CD4-positive, CD25-positive, alpha-beta regulatory T cell (primary cell): ENCODE measurements at regions not wholly inside any gene's neighbourhood (a gene's known extent, or its start where the extent isn't known, plus 50 kb on each side); places are given as distances from the start of the nearest gene placed in this dataset.
"Not testable (repeated sequence)": the region's sequence is repeated elsewhere in the genome, so short reads cannot be mapped to it uniquely, and the experiment has no call there.

Source experiments
- ATAC-seq, 2 donors: fragments of 150-1000 bp; cut with Tn5 transposase; one replicate each; pipeline ENCODE4 v1.10.0; 2021; ENCODE audit warnings: low read depth in 2 of 2, moderate number of reproducible peaks in 2 of 2, moderate library complexity in 1 of 2
- DNase-seq, 3 donors: peaks; one replicate each; pipeline versions ENCODE4 v3.0.0 to v3.0.0-alpha.2; 2012 to 2022; ENCODE audit warnings: mixed read lengths in 1 of 3
- H3K27ac ChIP-seq: one replicate; pipeline ENCODE4 v1.7.0; 2013; ENCODE audit warnings: mild to moderate bottlenecking, low read length; ENCODE audit not compliant: insufficient read depth, poor library complexity, severe bottlenecking
- H3K27me3 ChIP-seq: one replicate; pipeline ENCODE4 v1.7.0; 2013; ENCODE audit warnings: low read length; ENCODE audit not compliant: control insufficient read depth, insufficient read depth
- H3K36me3 ChIP-seq: one replicate; pipeline ENCODE4 v1.7.0; 2013; ENCODE audit warnings: mild to moderate bottlenecking, low read length, moderate library complexity; ENCODE audit not compliant: control insufficient read depth, insufficient read depth
- H3K4me1 ChIP-seq: 2 replicates; pipeline ENCODE4 v1.7.0; 2013; ENCODE audit warnings: mild to moderate bottlenecking, low read length; ENCODE audit not compliant: insufficient read depth, control insufficient read depth, poor library complexity, severe bottlenecking
- H3K4me3 ChIP-seq: one replicate; pipeline ENCODE4 v1.7.0; 2013; ENCODE audit warnings: low read depth, mild to moderate bottlenecking, low read length, moderate library complexity
- H3K9me3 ChIP-seq, 2 experiments: 1 replicate in 1 of 2; 2 replicates in 1 of 2; pipeline ENCODE4 v1.7.0; 2013; ENCODE audit warnings: low read length in 2 of 2, mild to moderate bottlenecking in 1 of 2, moderate library complexity in 1 of 2; ENCODE audit not compliant: control insufficient read depth in 2 of 2
- H3K27ac Mint-ChIP-seq, 3 donors: one replicate each; pipeline ENCODE4 v1.8.0; 2020 to 2022; ENCODE audit warnings: mild to moderate bottlenecking in 3 of 3, mixed read lengths in 3 of 3, moderate library complexity in 2 of 3
- H3K27me3 Mint-ChIP-seq: one replicate; pipeline ENCODE4 v1.8.0; 2022; ENCODE audit warnings: mild to moderate bottlenecking, mixed read lengths
- H3K36me3 Mint-ChIP-seq: one replicate; pipeline ENCODE4 v1.8.0; 2020; ENCODE audit warnings: mixed read lengths
- H3K4me1 Mint-ChIP-seq, 4 donors: one replicate each; pipeline ENCODE4 v1.8.0; 2020 to 2022; ENCODE audit warnings: mixed read lengths in 4 of 4, mild to moderate bottlenecking in 1 of 4
- H3K4me3 Mint-ChIP-seq, 4 donors: one replicate each; pipeline ENCODE4 v1.8.0; 2020 to 2022; ENCODE audit warnings: mild to moderate bottlenecking in 4 of 4, mixed read lengths in 4 of 4, moderate library complexity in 3 of 4
- H3K9me3 Mint-ChIP-seq, 7 donors: one replicate each; pipeline ENCODE4 v1.8.0; 2020 to 2022; ENCODE audit warnings: mixed read lengths in 7 of 7, mild to moderate bottlenecking in 3 of 7, moderate library complexity in 2 of 7

DNA sequence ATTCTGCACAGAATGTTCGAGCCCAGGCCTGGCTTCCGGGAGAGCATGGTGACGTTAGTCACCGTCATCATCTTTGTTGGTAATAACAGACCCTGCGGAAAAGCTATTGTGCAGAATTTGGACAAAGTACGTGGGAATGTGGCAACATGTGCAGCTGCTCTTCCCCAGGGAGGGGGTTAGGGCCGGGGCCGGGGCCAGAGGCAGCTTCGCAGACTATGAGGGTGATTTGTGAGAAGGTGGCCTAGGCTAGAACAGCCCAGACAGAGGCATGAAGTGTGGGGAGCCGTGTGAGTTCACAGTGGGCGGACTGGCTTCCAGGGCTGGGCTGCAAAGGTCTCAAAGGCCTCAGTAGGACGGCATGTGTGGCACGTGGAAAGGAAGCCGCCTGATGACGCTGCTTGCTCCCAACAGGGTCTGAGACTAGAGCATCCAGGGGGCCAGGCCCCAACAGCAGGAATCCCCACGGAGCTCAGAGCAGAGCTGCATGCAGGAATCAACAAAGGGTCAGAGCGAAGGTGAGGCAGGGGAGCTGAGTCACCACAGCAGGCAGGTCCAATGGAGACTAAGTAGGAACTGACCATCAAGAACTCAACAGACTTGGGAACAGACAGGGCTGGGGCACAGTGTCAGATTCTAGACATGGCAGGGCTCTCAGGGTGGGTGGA lies 109.2 kb downstream of the NPIPB11 start:
- H3K27ac ChIP-seq, H3K4me3 ChIP-seq, H3K27me3 ChIP-seq, H3K36me3 ChIP-seq, H3K4me1 ChIP-seq, H3K27me3 Mint-ChIP-seq, H3K9me3 Mint-ChIP-seq, DNase-seq, ATAC-seq, H3K9me3 ChIP-seq, H3K36me3 Mint-ChIP-seq, H3K4me1 Mint-ChIP-seq, H3K4me3 Mint-ChIP-seq: not testable (repeated sequence)
- H3K27ac Mint-ChIP-seq: peak overlapping the region in 1 of 3 donors; percentile 26

DNA sequence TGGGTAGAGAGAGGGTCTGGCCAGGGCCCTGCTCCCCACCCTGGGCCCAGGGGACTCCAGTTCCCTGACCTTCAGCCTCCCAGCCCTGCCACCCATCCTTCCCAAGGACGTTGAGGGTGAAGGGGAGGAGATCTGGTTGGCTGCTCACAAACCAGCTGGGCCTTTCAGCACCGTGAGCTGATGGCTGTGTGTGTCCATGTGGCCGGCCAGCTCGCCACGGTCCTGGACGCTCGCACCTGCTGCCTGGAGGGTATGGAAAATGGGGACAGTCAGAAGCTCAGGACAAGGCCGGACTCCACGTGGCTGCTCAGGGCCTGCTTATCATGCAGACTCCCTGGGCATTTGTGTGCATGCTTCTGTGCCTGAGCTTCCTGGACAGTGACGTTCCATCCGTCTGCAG lies 110.3 kb downstream of the NPIPB11 start:
- DNase-seq, H3K36me3 ChIP-seq, ATAC-seq, H3K36me3 Mint-ChIP-seq, H3K4me3 ChIP-seq, H3K4me1 ChIP-seq, H3K9me3 Mint-ChIP-seq, H3K4me3 Mint-ChIP-seq, H3K27ac Mint-ChIP-seq, H3K27me3 Mint-ChIP-seq, H3K9me3 ChIP-seq, H3K4me1 Mint-ChIP-seq, H3K27me3 ChIP-seq, H3K27ac ChIP-seq: not testable (repeated sequence)

DNA sequence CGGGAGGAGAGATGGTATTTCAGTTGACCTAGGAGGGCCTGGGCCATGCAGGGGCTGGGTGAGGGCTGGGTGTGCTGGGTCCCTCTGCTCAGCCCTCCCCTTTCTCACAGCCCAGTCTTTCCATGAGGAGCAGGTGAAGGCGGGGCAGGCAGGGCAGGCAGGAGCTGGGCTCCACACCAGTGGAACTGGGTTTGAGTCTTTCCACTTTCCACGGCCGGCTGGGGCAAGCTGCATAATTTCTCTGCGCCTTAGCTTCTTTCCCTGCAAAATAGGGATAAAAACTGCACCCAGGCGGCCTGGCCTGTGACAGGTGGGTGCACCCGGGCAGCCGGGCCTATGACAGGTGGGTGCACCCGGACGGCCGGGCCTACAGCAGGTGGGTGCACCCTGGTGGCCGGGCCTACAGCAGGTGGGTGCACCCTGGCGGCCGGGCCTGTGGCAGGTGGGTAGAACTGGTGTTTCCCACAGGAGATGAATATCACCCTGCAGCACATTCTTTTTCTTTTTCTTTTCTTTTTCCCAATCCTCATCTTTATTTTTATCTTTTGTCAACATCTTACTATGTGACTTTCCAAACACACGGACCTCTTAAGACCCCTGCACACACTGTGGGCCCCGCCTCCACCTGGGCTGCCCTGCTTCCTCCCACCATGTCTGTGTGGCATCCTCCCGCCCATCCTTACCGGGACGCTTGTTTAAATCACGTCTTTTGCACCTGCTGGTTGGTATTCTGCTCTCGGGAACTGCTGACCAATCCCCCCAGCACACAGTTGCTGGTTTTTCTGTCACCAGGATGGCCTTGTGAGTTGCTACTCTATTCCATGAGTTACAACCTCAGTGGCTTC lies 111.3 kb downstream of the NPIPB11 start:
- ATAC-seq, H3K4me3 Mint-ChIP-seq, H3K4me1 ChIP-seq, H3K36me3 ChIP-seq, H3K4me3 ChIP-seq, DNase-seq, H3K9me3 ChIP-seq, H3K27ac ChIP-seq, H3K9me3 Mint-ChIP-seq, H3K27ac Mint-ChIP-seq, H3K27me3 ChIP-seq, H3K36me3 Mint-ChIP-seq, H3K27me3 Mint-ChIP-seq: not testable (repeated sequence)
- H3K4me1 Mint-ChIP-seq: peaks cover 0 to 12% (median 4%) of the 10 kb centered on the region in 4 donors

DNA sequence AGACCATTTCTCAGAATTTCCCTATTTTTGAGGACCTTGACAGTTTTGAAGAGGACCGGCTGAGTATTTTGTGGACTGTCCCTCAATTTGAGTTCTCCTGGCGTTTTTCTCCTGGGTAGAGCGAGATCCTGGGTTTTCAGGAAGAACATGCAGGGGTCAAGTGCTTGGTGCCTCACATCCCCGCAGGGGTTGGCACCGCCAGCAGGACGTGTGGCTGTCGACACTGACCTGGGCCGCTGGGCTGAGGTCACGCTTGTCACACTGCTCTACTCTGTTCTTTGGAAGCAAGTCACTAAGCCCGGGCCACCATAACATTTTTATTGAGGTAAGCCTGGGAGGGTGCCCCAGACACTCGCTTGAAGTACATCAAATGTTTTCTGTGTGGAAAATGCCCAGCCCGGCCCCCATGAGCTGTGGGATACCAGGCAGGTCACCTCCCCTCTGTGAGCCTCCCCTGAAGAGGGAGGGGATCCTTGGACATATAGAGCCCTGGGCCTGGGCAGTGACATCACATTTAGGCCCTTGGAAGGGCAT lies 112.0 kb downstream of the NPIPB11 start:
- DNase-seq, H3K4me3 ChIP-seq, H3K9me3 ChIP-seq, H3K27me3 Mint-ChIP-seq, H3K9me3 Mint-ChIP-seq, H3K36me3 ChIP-seq, H3K4me3 Mint-ChIP-seq, H3K27ac ChIP-seq, H3K27me3 ChIP-seq, H3K36me3 Mint-ChIP-seq, H3K4me1 ChIP-seq, ATAC-seq: not testable (repeated sequence)
- H3K4me1 Mint-ChIP-seq: peaks cover 0 to 12% (median 4%) of the 10 kb centered on the region in 4 donors
- H3K27ac Mint-ChIP-seq: peak overlapping the region in 1 of 3 donors; percentile 20

DNA sequence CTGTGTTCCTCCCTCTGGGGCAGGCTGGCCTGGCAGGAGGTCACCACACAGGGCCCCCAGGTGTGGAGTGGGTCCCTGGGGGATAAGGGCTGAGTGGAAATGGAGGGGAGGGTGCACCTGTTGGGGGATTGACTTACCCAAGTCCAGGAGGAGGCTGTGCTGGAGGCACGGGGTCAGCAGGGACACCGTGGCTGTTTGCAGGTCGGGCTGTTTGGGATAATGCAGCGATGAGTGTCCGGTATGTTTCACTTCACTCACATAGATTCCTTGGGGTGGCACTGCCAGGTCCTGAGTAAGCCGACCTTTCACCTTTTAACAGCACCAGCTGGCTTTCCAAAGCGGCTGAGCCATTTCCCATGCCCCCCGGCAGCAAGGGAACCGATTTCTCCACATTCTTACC lies 113.0 kb downstream of the NPIPB11 start:
- H3K4me3 ChIP-seq, ATAC-seq, H3K4me1 ChIP-seq, H3K36me3 ChIP-seq, H3K27me3 Mint-ChIP-seq, H3K36me3 Mint-ChIP-seq, H3K4me3 Mint-ChIP-seq, H3K27ac ChIP-seq, H3K9me3 Mint-ChIP-seq, H3K9me3 ChIP-seq, DNase-seq, H3K27me3 ChIP-seq: not testable (repeated sequence)
- H3K4me1 Mint-ChIP-seq: peaks cover 0 to 12% (median 4%) of the 10 kb centered on the region in 4 donors
- peak overlapping the region in 1 of 3 donors; percentile 20 for H3K27ac Mint-ChIP-seq

DNA sequence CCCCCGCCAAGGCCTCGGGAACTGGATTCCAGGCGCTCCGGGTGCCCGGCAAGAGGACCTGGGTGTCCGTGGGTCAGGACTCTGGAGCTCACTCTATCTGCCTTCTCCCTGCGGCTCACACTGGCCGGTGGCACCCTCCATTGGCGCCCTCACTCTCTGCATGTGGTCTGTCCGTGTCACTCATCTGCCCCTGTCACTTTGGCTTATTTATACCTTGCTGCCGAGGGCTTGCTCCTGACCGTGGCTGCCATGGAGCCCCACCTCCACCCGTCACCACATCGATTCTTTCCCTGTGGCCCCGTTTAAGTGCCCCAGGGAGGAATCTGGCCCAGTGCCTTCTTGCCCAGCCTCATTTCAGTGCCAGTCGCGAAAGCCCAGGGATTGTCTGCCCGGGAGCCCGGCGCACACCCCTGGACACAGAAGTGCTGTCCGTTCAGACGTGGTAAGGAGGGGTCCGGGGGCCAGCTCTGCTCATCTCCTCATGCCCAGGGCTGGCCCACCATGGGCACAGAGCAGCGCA lies 113.5 kb downstream of the NPIPB11 start:
- DNase-seq, H3K4me1 ChIP-seq, H3K4me3 Mint-ChIP-seq, ATAC-seq, H3K4me3 ChIP-seq, H3K9me3 ChIP-seq, H3K36me3 ChIP-seq, H3K9me3 Mint-ChIP-seq, H3K27ac Mint-ChIP-seq, H3K36me3 Mint-ChIP-seq, H3K27me3 ChIP-seq, H3K27me3 Mint-ChIP-seq, H3K27ac ChIP-seq: not testable (repeated sequence)
- peaks cover 0 to 12% (median 4%) of the 10 kb centered on the region in 4 donors for H3K4me1 Mint-ChIP-seq

DNA sequence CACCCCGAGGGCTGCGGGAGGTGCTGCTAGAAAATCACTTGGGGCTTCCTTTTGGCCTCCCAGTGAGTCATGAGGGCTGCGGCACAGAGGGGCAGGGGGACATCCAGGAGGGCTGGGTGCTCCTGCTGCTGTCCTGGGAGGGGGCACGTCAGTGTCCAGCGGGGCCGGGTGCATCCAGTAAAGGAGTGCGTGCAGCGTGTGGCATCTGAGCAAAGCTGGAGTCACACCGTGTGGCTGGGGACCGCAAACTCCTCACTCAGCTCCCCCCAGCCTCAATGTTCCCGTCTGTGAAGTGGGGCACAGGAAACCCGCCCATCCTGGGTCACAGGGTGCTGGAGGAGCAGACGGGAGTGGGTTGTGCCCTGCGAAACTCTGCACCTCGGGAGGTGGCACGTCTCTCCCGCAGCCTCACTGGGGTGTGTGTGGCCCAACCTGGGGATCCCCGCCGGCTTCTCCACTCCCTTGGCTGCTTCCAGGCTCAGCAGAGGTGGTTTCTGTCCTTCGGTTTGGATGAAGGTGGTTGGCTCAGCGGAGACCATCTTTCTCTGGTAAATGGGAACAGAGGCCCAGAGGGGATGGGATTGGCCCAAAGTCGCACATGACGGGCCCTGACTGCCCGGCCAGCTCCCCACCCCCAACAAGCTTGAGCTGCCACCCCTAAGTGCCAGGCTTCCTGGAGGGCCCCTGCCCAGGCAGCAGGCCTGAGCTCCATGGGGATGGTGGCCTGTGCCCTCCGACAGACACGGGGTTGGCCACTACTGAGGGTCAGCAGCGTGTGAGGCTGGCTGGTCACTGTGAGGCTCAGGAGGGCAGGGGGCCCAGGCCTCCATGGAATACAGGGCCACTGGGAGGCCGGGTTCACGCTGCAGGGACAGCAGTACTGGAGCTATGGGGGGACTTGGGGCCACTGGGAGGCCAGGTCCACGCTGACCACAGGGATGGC lies 114.9 kb downstream of the NPIPB11 start:
- not testable (repeated sequence) for H3K4me1 ChIP-seq, H3K36me3 Mint-ChIP-seq, H3K9me3 ChIP-seq, H3K9me3 Mint-ChIP-seq, H3K27me3 ChIP-seq, ATAC-seq, H3K4me3 Mint-ChIP-seq, DNase-seq, H3K27me3 Mint-ChIP-seq, H3K27ac ChIP-seq, H3K36me3 ChIP-seq, H3K4me3 ChIP-seq
- Mint-ChIP-seq H3K4me1 (peaks cover 0 to 15% (median 3%) of the 10 kb centered on the region in 4 donors), H3K27ac (peak overlapping the region in 2 of 3 donors; percentile 31 to 38)
